Activated CD4-positive, alpha-beta memory T cell treated with anti-CD3 and anti-CD28 coated beads for 36 hours (primary cell): ENCODE measurements at regions not wholly inside any gene's neighbourhood (a gene's known extent, or its start where the extent isn't known, plus 50 kb on each side); places are given as distances from the start of the nearest gene placed in this dataset.
"Not testable (repeated sequence)": the region's sequence is repeated elsewhere in the genome, so short reads cannot be mapped to it uniquely, and the experiment has no call there.

ENCODE experiments used
- CTCF ChIA-PET: fragments of 350-600 bp; sonication (Branson Sonifier 250); formaldehyde crosslinking; loops from one replicate; lab custom pipeline; 2021; ENCODE audit warnings: antibody characterized with exemption, inconsistent platforms; lab: Charles Lee
- POLR2A ChIA-PET: fragments of 350-600 bp; sonication (Branson Sonifier 250); formaldehyde crosslinking; loops from one replicate; lab custom pipeline; 2021; ENCODE audit warnings: antibody characterized with exemption; lab: Charles Lee
- DNase-seq: peaks from one replicate; pipeline ENCODE4 v3.0.0-alpha.2; 2020
- H3K27ac Mint-ChIP-seq: one replicate; pipeline ENCODE4 v1.8.0; 2021; ENCODE audit warnings: mixed read lengths
- H3K27me3 Mint-ChIP-seq: one replicate; pipeline ENCODE4 v1.8.0; 2021; ENCODE audit warnings: mixed read lengths
- H3K36me3 Mint-ChIP-seq: one replicate; pipeline ENCODE4 v1.8.0; 2021; ENCODE audit warnings: mixed read lengths
- H3K4me1 Mint-ChIP-seq: one replicate; pipeline ENCODE4 v1.8.0; 2021; ENCODE audit warnings: low read depth, mixed read lengths
- H3K4me3 Mint-ChIP-seq: one replicate; pipeline ENCODE4 v1.8.0; 2021; ENCODE audit warnings: mild to moderate bottlenecking, mixed read lengths
- H3K9me3 Mint-ChIP-seq: one replicate; pipeline ENCODE4 v1.8.0; 2021; ENCODE audit warnings: mixed read lengths
- intact Hi-C: fragments of 100-400 bp; cut with micrococcal nuclease; formaldehyde crosslinking; loops from one replicate; pipeline ENCODE4 v1.15.1; 2023

GRCh38 chr18:10100941-10101701 is 187.3 kb downstream of the VAPA start:
- ChIA-PET POLR2A (no interaction called here), CTCF (interaction anchor here (0.6 kb wide), 1 partner anchor 351 kb away, joined by 3 read pairs; no protein-coding TSS in a partner anchor)
- Mint-ChIP-seq H3K9me3 (peaks cover 10% of the 10 kb centered on the region), H3K27me3 (no peaks in the 10 kb centered on the region), H3K4me3 (no peak overlapping the region), H3K36me3 (no peaks in the 10 kb centered on the region), H3K27ac (no peak overlapping the region), H3K4me1 (no peaks in the 10 kb centered on the region)
- no peak for DNase-seq
- intact Hi-C loops, result no loop called here

GRCh38 chr18:10101729-10102128 is 187.9 kb downstream of the VAPA start:
- CTCF ChIA-PET, result interaction anchor here (0.6 kb wide), 1 partner anchor 351 kb away, joined by 3 read pairs; no protein-coding TSS in a partner anchor
- no peak overlapping the region for H3K4me3 Mint-ChIP-seq
- H3K36me3 Mint-ChIP-seq, result no peaks in the 10 kb centered on the region
- no peaks in the 10 kb centered on the region for H3K4me1 Mint-ChIP-seq
- POLR2A ChIA-PET, result no interaction called here
- DNase-seq, result no peak
- peaks cover 10% of the 10 kb centered on the region for H3K9me3 Mint-ChIP-seq
- intact Hi-C loops, result no loop called here
- H3K27ac Mint-ChIP-seq, result no peak overlapping the region
- no peaks in the 10 kb centered on the region for H3K27me3 Mint-ChIP-seq

- H3K9me3 Mint-ChIP-seq, H3K4me3 Mint-ChIP-seq, H3K27ac Mint-ChIP-seq, POLR2A ChIA-PET, H3K4me1 Mint-ChIP-seq, H3K36me3 Mint-ChIP-seq, CTCF ChIA-PET, intact Hi-C loops, H3K27me3 Mint-ChIP-seq, DNase-seq: not testable (repeated sequence)
These were observed 191.3 kb downstream of the VAPA start for GRCh38 chr18:10105118-10105517.

GRCh38 chr18:10111191-10111590 is 197.4 kb downstream of the VAPA start:
- ChIA-PET POLR2A (no interaction called here), CTCF (no interaction called here)
- intact Hi-C loops, result no loop called here
- Mint-ChIP-seq H3K27ac (no peak overlapping the region), H3K36me3 (no peaks in the 10 kb centered on the region), H3K4me3 (no peak overlapping the region), H3K9me3 (no peaks in the 10 kb centered on the region), H3K27me3 (peaks cover 13% of the 10 kb centered on the region), H3K4me1 (no peaks in the 10 kb centered on the region)
- DNase-seq, result no peak

GRCh38 chr18:10111944-10112343 is 198.1 kb downstream of the VAPA start:
- H3K36me3 Mint-ChIP-seq, result no peaks in the 10 kb centered on the region
- intact Hi-C loops, result no loop called here
- no peaks in the 10 kb centered on the region for H3K9me3 Mint-ChIP-seq
- H3K27me3 Mint-ChIP-seq, result peaks cover 13% of the 10 kb centered on the region
- ChIA-PET CTCF (no interaction called here), POLR2A (no interaction called here)
- H3K27ac Mint-ChIP-seq, result no peak overlapping the region
- H3K4me1 Mint-ChIP-seq, result no peaks in the 10 kb centered on the region
- no peak overlapping the region for H3K4me3 Mint-ChIP-seq
- no peak for DNase-seq

- H3K27ac Mint-ChIP-seq, result no peak overlapping the region
- no peak for DNase-seq
- H3K27me3 Mint-ChIP-seq, result peaks cover 10% of the 10 kb centered on the region
- intact Hi-C loops, result no loop called here
- H3K4me1 Mint-ChIP-seq, result no peaks in the 10 kb centered on the region
- H3K9me3 Mint-ChIP-seq, result no peaks in the 10 kb centered on the region
- H3K4me3 Mint-ChIP-seq, result no peak overlapping the region
- ChIA-PET POLR2A (no interaction called here), CTCF (no interaction called here)
- H3K36me3 Mint-ChIP-seq, result no peaks in the 10 kb centered on the region
These were observed 199.6 kb downstream of the VAPA start for GRCh38 chr18:10113121-10114022.

- Mint-ChIP-seq H3K9me3 (no peaks in the 10 kb centered on the region), H3K4me3 (no peak overlapping the region), H3K36me3 (no peaks in the 10 kb centered on the region), H3K4me1 (no peaks in the 10 kb centered on the region), H3K27me3 (peaks cover 8% of the 10 kb centered on the region), H3K27ac (no peak overlapping the region)
- no peak for DNase-seq
- intact Hi-C loops, result no loop called here
- POLR2A ChIA-PET, result interaction anchor here (0.6 kb wide), 1 partner anchor 443 kb away, joined by 3 read pairs; no protein-coding TSS in a partner anchor
- CTCF ChIA-PET, result no interaction called here
These were observed 201.1 kb downstream of the VAPA start for GRCh38 chr18:10114717-10115463.

- H3K36me3 Mint-ChIP-seq, result no peaks in the 10 kb centered on the region
- H3K4me1 Mint-ChIP-seq, result no peaks in the 10 kb centered on the region
- no peak for DNase-seq
- CTCF ChIA-PET, result no interaction called here
- no peak overlapping the region for H3K4me3 Mint-ChIP-seq
- intact Hi-C loops, result no loop called here
- no peaks in the 10 kb centered on the region for H3K9me3 Mint-ChIP-seq
- peaks cover 6% of the 10 kb centered on the region for H3K27me3 Mint-ChIP-seq
- POLR2A ChIA-PET, result no interaction called here
- H3K27ac Mint-ChIP-seq, result no peak overlapping the region
These were observed 202.8 kb downstream of the VAPA start for GRCh38 chr18:10116574-10116973.

GRCh38 chr18:10119528-10119927 is 205.7 kb downstream of the VAPA start:
- Mint-ChIP-seq H3K27ac (no peak overlapping the region), H3K9me3 (no peaks in the 10 kb centered on the region), H3K4me3 (no peak overlapping the region), H3K27me3 (peaks cover 3% of the 10 kb centered on the region), H3K4me1 (peaks cover 18% of the 10 kb centered on the region), H3K36me3 (no peaks in the 10 kb centered on the region)
- no peak for DNase-seq
- intact Hi-C loops, result no loop called here
- POLR2A ChIA-PET, result no interaction called here
- CTCF ChIA-PET, result no interaction called here

GRCh38 chr18:10119991-10120390 is 206.2 kb downstream of the VAPA start:
- POLR2A ChIA-PET, result no interaction called here
- H3K4me1 Mint-ChIP-seq, result peaks cover 18% of the 10 kb centered on the region

GRCh38 chr18:10120622-10121021 is 206.8 kb downstream of the VAPA start:
- intact Hi-C loops, result loop anchor here (10.0 kb wide), 1 partner anchor 404 kb away; the partner anchor contains the start of gene NAPG

More at GRCh38 chr18:10119991-10120390, 206.2 kb downstream of the VAPA start:
- Mint-ChIP-seq H3K27me3 (peaks cover 3% of the 10 kb centered on the region), H3K9me3 (no peaks in the 10 kb centered on the region), H3K4me3 (no peak overlapping the region), H3K27ac (no peak overlapping the region), H3K36me3 (no peaks in the 10 kb centered on the region)
- DNase-seq, result no peak
- CTCF ChIA-PET, result no interaction called here
- intact Hi-C loops, result loop anchor here (10.0 kb wide), 1 partner anchor 405 kb away; the partner anchor contains the start of gene NAPG

GRCh38 chr18:10121028-10121427 is 207.2 kb downstream of the VAPA start:
- no peaks in the 10 kb centered on the region for H3K9me3 Mint-ChIP-seq
- no peak for DNase-seq
- no peaks in the 10 kb centered on the region for H3K36me3 Mint-ChIP-seq
- H3K27ac Mint-ChIP-seq, result no peak overlapping the region
- peaks cover 3% of the 10 kb centered on the region for H3K27me3 Mint-ChIP-seq
- intact Hi-C loops, result loop anchor here (10.0 kb wide), 1 partner anchor 404 kb away; the partner anchor contains the start of gene NAPG
- H3K4me3 Mint-ChIP-seq, result no peak overlapping the region
- peaks cover 18% of the 10 kb centered on the region for H3K4me1 Mint-ChIP-seq
- POLR2A ChIA-PET, result no interaction called here
- CTCF ChIA-PET, result no interaction called here

More at GRCh38 chr18:10120622-10121021, 206.8 kb downstream of the VAPA start:
- peaks cover 3% of the 10 kb centered on the region for H3K27me3 Mint-ChIP-seq
- no peak for DNase-seq
- H3K4me3 Mint-ChIP-seq, result no peak overlapping the region
- CTCF ChIA-PET, result no interaction called here
- H3K36me3 Mint-ChIP-seq, result no peaks in the 10 kb centered on the region
- peaks cover 18% of the 10 kb centered on the region for H3K4me1 Mint-ChIP-seq
- no peaks in the 10 kb centered on the region for H3K9me3 Mint-ChIP-seq
- POLR2A ChIA-PET, result no interaction called here
- H3K27ac Mint-ChIP-seq, result no peak overlapping the region
